Neural progenitor cell (in vitro differentiated cells): ENCODE measurements at regions not wholly inside any gene's neighbourhood (a gene's known extent, or its start where the extent isn't known, plus 50 kb on each side); places are given as distances from the start of the nearest gene placed in this dataset.

Experiments used
- EZH2 ChIP-seq: fragments of 200-600 bp; sonication (generic); IDR thresholded peaks from 2 replicates; pipeline ENCODE4 v1.6.1; 2017; ENCODE audit warnings: antibody characterized with exemption, mild to moderate bottlenecking, moderate library complexity
- TF ChIP-seq, protein P1 (sequence below): fragments of 200-600 bp; sonication (generic); IDR thresholded peaks from 2 replicates; pipeline ENCODE4 v1.5.1; 2017; ENCODE audit warnings: antibody characterized with exemption, mild to moderate bottlenecking

DNA sequence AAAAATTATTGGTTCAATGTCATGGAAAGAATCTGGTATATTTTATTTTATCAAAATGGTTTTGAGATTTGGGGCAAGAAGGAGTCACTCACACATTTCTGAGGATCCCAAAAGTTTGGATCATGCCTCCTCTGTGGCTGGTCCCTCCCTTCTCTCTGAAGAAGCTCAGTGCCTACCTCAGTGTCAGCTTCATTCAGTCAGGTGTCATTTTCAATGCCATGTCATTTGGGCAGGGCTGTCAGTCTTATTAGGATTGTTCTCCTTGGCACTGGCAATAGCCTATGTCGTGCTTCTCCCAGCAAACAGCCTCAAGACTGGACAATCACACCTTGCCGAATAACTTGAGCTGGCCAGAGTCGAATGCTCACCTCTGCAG is 264.5 kb upstream of the CAMK1G start:
- TF ChIP-seq, protein P1, sequence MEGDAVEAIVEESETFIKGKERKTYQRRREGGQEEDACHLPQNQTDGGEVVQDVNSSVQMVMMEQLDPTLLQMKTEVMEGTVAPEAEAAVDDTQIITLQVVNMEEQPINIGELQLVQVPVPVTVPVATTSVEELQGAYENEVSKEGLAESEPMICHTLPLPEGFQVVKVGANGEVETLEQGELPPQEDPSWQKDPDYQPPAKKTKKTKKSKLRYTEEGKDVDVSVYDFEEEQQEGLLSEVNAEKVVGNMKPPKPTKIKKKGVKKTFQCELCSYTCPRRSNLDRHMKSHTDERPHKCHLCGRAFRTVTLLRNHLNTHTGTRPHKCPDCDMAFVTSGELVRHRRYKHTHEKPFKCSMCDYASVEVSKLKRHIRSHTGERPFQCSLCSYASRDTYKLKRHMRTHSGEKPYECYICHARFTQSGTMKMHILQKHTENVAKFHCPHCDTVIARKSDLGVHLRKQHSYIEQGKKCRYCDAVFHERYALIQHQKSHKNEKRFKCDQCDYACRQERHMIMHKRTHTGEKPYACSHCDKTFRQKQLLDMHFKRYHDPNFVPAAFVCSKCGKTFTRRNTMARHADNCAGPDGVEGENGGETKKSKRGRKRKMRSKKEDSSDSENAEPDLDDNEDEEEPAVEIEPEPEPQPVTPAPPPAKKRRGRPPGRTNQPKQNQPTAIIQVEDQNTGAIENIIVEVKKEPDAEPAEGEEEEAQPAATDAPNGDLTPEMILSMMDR = no peak
- no peak for TF ChIP-seq EZH2
